ENCODE measurements at regions not wholly inside any gene's neighbourhood (a gene's known extent, or its start where the extent isn't known, plus 50 kb on each side); places are given as distances from the start of the nearest gene placed in this dataset.
A peak's percentile ranks its signal among the peaks of the same experiment; 100 is the strongest.

GRCh38 chr15:23806980-23807379 lies 119.9 kb upstream of the NDN start:
- Mint-ChIP-seq H3K27ac (ENCODE audit: unreplicated experiment) (no peak overlapping the region), H3K36me3 (ENCODE audit: low read depth, unreplicated experiment) (no peaks in the 10 kb centered on the region), H3K4me3 (ENCODE audit: unreplicated experiment) (no peak overlapping the region), H3K9me3 (ENCODE audit: unreplicated experiment) (no peaks in the 10 kb centered on the region), H3K27me3 (ENCODE audit: unreplicated experiment) (peaks cover 3% of the 10 kb centered on the region), H3K4me1 (ENCODE audit: unreplicated experiment) (no peaks in the 10 kb centered on the region)
- DNase-seq (ENCODE audit: low spot score), result no peak
- TF ChIP-seq CTCF (IDR thresholded peaks at IDR 0.05; ENCODE audit: unreplicated experiment), result no peak

GRCh38 chr15:23823508-23823907 lies 136.4 kb upstream of the NDN start:
- Mint-ChIP-seq H3K36me3 (ENCODE audit: low read depth, unreplicated experiment) (no peaks in the 10 kb centered on the region), H3K4me3 (ENCODE audit: unreplicated experiment) (no peak overlapping the region), H3K4me1 (ENCODE audit: unreplicated experiment) (no peaks in the 10 kb centered on the region), H3K27me3 (ENCODE audit: unreplicated experiment) (peaks cover 1% of the 10 kb centered on the region), H3K9me3 (ENCODE audit: unreplicated experiment) (peaks cover 4% of the 10 kb centered on the region), H3K27ac (ENCODE audit: unreplicated experiment) (no peak overlapping the region)
- peak; percentile 16 for TF ChIP-seq CTCF (IDR thresholded peaks at IDR 0.05; ENCODE audit: unreplicated experiment)
- peak; percentile 58 for DNase-seq (ENCODE audit: low spot score)

- TF ChIP-seq CTCF (IDR thresholded peaks at IDR 0.05; ENCODE audit: unreplicated experiment), result no peak
- Mint-ChIP-seq H3K4me3 (ENCODE audit: unreplicated experiment) (no peak overlapping the region), H3K27me3 (ENCODE audit: unreplicated experiment) (no peaks in the 10 kb centered on the region), H3K4me1 (ENCODE audit: unreplicated experiment) (no peaks in the 10 kb centered on the region), H3K27ac (ENCODE audit: unreplicated experiment) (no peak overlapping the region), H3K36me3 (ENCODE audit: low read depth, unreplicated experiment) (no peaks in the 10 kb centered on the region), H3K9me3 (ENCODE audit: unreplicated experiment) (no peaks in the 10 kb centered on the region)
- no peak for DNase-seq (ENCODE audit: low spot score)
Observed at GRCh38 chr15:23828786-23829185, 141.7 kb upstream of the NDN start.

GRCh38 chr15:23835953-23836352 lies 148.8 kb upstream of the NDN start:
- H3K9me3 Mint-ChIP-seq (ENCODE audit: unreplicated experiment), result peaks cover 7% of the 10 kb centered on the region
- no peak overlapping the region for H3K4me3 Mint-ChIP-seq (ENCODE audit: unreplicated experiment)
- TF ChIP-seq CTCF (IDR thresholded peaks at IDR 0.05; ENCODE audit: unreplicated experiment), result no peak
- H3K27me3 Mint-ChIP-seq (ENCODE audit: unreplicated experiment), result peaks cover 1% of the 10 kb centered on the region
- H3K27ac Mint-ChIP-seq (ENCODE audit: unreplicated experiment), result no peak overlapping the region
- no peak for DNase-seq (ENCODE audit: low spot score)
- no peaks in the 10 kb centered on the region for H3K36me3 Mint-ChIP-seq (ENCODE audit: low read depth, unreplicated experiment)
- no peaks in the 10 kb centered on the region for H3K4me1 Mint-ChIP-seq (ENCODE audit: unreplicated experiment)

- H3K4me1 Mint-ChIP-seq (ENCODE audit: unreplicated experiment), result no peaks in the 10 kb centered on the region
- no peak for TF ChIP-seq CTCF (IDR thresholded peaks at IDR 0.05; ENCODE audit: unreplicated experiment)
- no peak overlapping the region for H3K27ac Mint-ChIP-seq (ENCODE audit: unreplicated experiment)
- no peak overlapping the region for H3K4me3 Mint-ChIP-seq (ENCODE audit: unreplicated experiment)
- DNase-seq (ENCODE audit: low spot score), result no peak
- no peaks in the 10 kb centered on the region for H3K36me3 Mint-ChIP-seq (ENCODE audit: low read depth, unreplicated experiment)
- H3K27me3 Mint-ChIP-seq (ENCODE audit: unreplicated experiment), result peaks cover 1% of the 10 kb centered on the region
- peaks cover 6% of the 10 kb centered on the region for H3K9me3 Mint-ChIP-seq (ENCODE audit: unreplicated experiment)
Observed at GRCh38 chr15:23839893-23840474, 152.9 kb upstream of the NDN start.

Data from endothelial cell (in vitro differentiated cells).